H1 (cell line): ENCODE measurements at regions not wholly inside any gene's neighbourhood (a gene's known extent, or its start where the extent isn't known, plus 50 kb on each side); places are given as distances from the start of the nearest gene placed in this dataset.

Experiments
- CTCF ChIA-PET: fragments of 300-600 bp; sonication (Branson Sonifier 250); formaldehyde crosslinking; loops from one replicate; lab custom pipeline; 2021; ENCODE audit not compliant: partially characterized antibody; lab: Charles Lee
- POLR2A ChIA-PET: fragments of 300-600 bp; sonication (Branson Sonifier 250); formaldehyde crosslinking; loops from one replicate; lab custom pipeline; 2021; ENCODE audit warnings: inconsistent platforms; ENCODE audit not compliant: partially characterized antibody; lab: Charles Lee
- DNase-seq, 2 experiments: peaks; one replicate each; pipeline versions ENCODE4 v3.0.0 to v3.0.0-alpha.2; 2010 to 2022; ENCODE audit warnings: low spot score in 2 of 2, low read depth in 1 of 2, mixed read lengths in 1 of 2
- FAIRE-seq: peaks from 2 replicates; lab custom pipeline; 2011; peaks lifted over from hg19 to GRCh38; lab: Jason Lieb, UNC
- H2AFZ ChIP-seq: 2 replicates; pipeline ENCODE4 v1.8.1; 2012; ENCODE audit warnings: low read length, inconsistent platforms
- H2AK5ac ChIP-seq: 2 replicates; pipeline ENCODE4 v1.6.1; 2013; ENCODE audit warnings: low read depth, low read length
- H2BK120ac ChIP-seq: replicated peaks from 2 replicates; pipeline ENCODE3; 2013; ENCODE audit warnings: low read depth, low read length, inconsistent platforms
- H2BK12ac ChIP-seq: 2 replicates; pipeline ENCODE4 v1.6.1; 2013; ENCODE audit warnings: low read depth, low read length
- H2BK15ac ChIP-seq: 2 replicates; pipeline ENCODE4 v1.6.1; 2013; ENCODE audit warnings: low read length
- H2BK20ac ChIP-seq: 2 replicates; pipeline ENCODE4 v1.6.1; 2013; ENCODE audit warnings: low read length
- H2BK5ac ChIP-seq: 2 replicates; pipeline ENCODE4 v1.6.1; 2013; ENCODE audit warnings: low read depth, low read length
- H3K14ac ChIP-seq: 2 replicates; pipeline ENCODE4 v1.6.1; 2013; ENCODE audit warnings: inconsistent platforms; ENCODE audit not compliant: insufficient read length
- H3K18ac ChIP-seq: 2 replicates; pipeline ENCODE4 v1.6.1; 2013; ENCODE audit warnings: low read length; ENCODE audit errors: extremely low read depth
- H3K23ac ChIP-seq: 2 replicates; pipeline ENCODE4 v1.6.1; 2013; ENCODE audit warnings: inconsistent platforms; ENCODE audit not compliant: insufficient read length
- H3K23me2 ChIP-seq: 2 replicates; pipeline ENCODE4 v1.6.1; 2013; ENCODE audit warnings: low read depth, low read length
- H3K27ac ChIP-seq: 2 replicates; pipeline ENCODE4 v1.6.1; 2011; ENCODE audit warnings: low read depth, low read length, inconsistent platforms
- H3K27me3 ChIP-seq, 4 experiments: replicated peaks in 1 of 4; 1 replicate in 1 of 4; 2 replicates in 3 of 4; pipeline versions ENCODE4 v1.6.1 to v1.8.1; 2011 to 2013; ENCODE audit warnings: low read length in 3 of 4, mild to moderate bottlenecking in 3 of 4, inconsistent platforms in 2 of 4, mixed read lengths in 2 of 4, moderate library complexity in 1 of 4; ENCODE audit not compliant: control insufficient read depth in 3 of 4, insufficient read depth in 3 of 4; ENCODE audit errors: extremely low read depth in 1 of 4
- H3K36me3 ChIP-seq, 4 experiments: 2 replicates each; pipeline versions ENCODE4 v1.6.1 to v1.8.1; 2011 to 2013; ENCODE audit warnings: mild to moderate bottlenecking in 4 of 4, low read length in 3 of 4, moderate library complexity in 2 of 4, control low read depth in 1 of 4, inconsistent platforms in 1 of 4; ENCODE audit not compliant: insufficient read depth in 4 of 4, control insufficient read depth in 2 of 4
- H3K4ac ChIP-seq: replicated peaks from 2 replicates; pipeline ENCODE3; 2013; ENCODE audit warnings: low read length, low read depth, mixed read lengths, inconsistent platforms; ENCODE audit not compliant: insufficient read length
- H3K4me1 ChIP-seq, 4 experiments: replicated peaks in 1 of 4; 1 replicate in 1 of 4; 2 replicates in 3 of 4; pipeline versions ENCODE4 v1.6.1 to v1.8.1; 2011 to 2013; ENCODE audit warnings: low read length in 3 of 4, inconsistent platforms in 2 of 4, mixed read lengths in 1 of 4; ENCODE audit not compliant: insufficient read depth in 4 of 4, control insufficient read depth in 3 of 4
- H3K4me2 ChIP-seq, 2 experiments: 2 replicates each; pipeline versions ENCODE4 v1.6.1 to v1.8.1; 2011 to 2013; ENCODE audit warnings: low read depth in 2 of 2, low read length in 2 of 2, control low read depth in 1 of 2, inconsistent platforms in 1 of 2, mild to moderate bottlenecking in 1 of 2; ENCODE audit not compliant: insufficient read depth in 1 of 2
- H3K4me3 ChIP-seq, 4 experiments: fragments of 200-600, 300-600 bp in 1 of 4; sonication (generic), shearing (Covaris generic), sonication (Bioruptor Twin) in 1 of 4; 2 replicates each; pipeline versions ENCODE4 v1.5.1 to v1.8.1; 2011 to 2016; ENCODE audit warnings: low read length in 4 of 4, low read depth in 3 of 4, control low read depth in 2 of 4, inconsistent platforms in 2 of 4, mild to moderate bottlenecking in 2 of 4, mixed read lengths in 1 of 4, moderate library complexity in 1 of 4; ENCODE audit not compliant: insufficient read depth in 2 of 4; ENCODE audit errors: extremely low read depth in 1 of 4
- H3K56ac ChIP-seq: replicated peaks from 2 replicates; pipeline ENCODE3; 2013; ENCODE audit warnings: low read depth, mild to moderate bottlenecking, mixed read lengths, low read length, inconsistent platforms; ENCODE audit not compliant: insufficient read length
- H3K79me1 ChIP-seq: 2 replicates; pipeline ENCODE4 v1.6.1; 2013; ENCODE audit warnings: low read depth, low read length, control low read depth
- H3K79me2 ChIP-seq, 2 experiments: 2 replicates each; pipeline versions ENCODE4 v1.6.1 to v1.8.1; 2012 to 2013; ENCODE audit warnings: low read length in 2 of 2, mild to moderate bottlenecking in 2 of 2, inconsistent platforms in 1 of 2; ENCODE audit not compliant: insufficient read depth in 2 of 2, control insufficient read depth in 1 of 2
- H3K9ac ChIP-seq, 4 experiments: replicated peaks in 1 of 4; 1 replicate in 1 of 4; 2 replicates in 3 of 4; pipeline versions ENCODE4 v1.6.1 to v1.8.1; 2011 to 2013; ENCODE audit warnings: low read depth in 3 of 4, low read length in 3 of 4, control low read depth in 2 of 4, mild to moderate bottlenecking in 2 of 4, moderate library complexity in 2 of 4, inconsistent platforms in 1 of 4; ENCODE audit errors: extremely low read depth in 1 of 4
- H3K9me3 ChIP-seq, 2 experiments: 2 replicates each; pipeline versions ENCODE4 v1.6.1 to v1.8.1; 2012 to 2013; ENCODE audit warnings: mild to moderate bottlenecking in 2 of 2, moderate library complexity in 2 of 2, control low read depth in 1 of 2, inconsistent platforms in 1 of 2, low read depth in 1 of 2, low read length in 1 of 2, mixed read lengths in 1 of 2; ENCODE audit not compliant: insufficient read depth in 2 of 2
- H4K20me1 ChIP-seq, 2 experiments: replicated peaks in 1 of 2; 2 replicates each; pipeline versions ENCODE3 to v1.8.1; 2011 to 2013; ENCODE audit warnings: inconsistent platforms in 2 of 2, low read length in 2 of 2, mild to moderate bottlenecking in 1 of 2; ENCODE audit not compliant: insufficient read depth in 2 of 2, control insufficient read depth in 1 of 2
- H4K5ac ChIP-seq: 2 replicates; pipeline ENCODE4 v1.6.1; 2013; ENCODE audit warnings: low read length, low read depth, mixed read lengths, inconsistent platforms; ENCODE audit not compliant: insufficient read length
- H4K8ac ChIP-seq: 2 replicates; pipeline ENCODE4 v1.8.0; 2013; ENCODE audit warnings: mild to moderate bottlenecking, moderate library complexity, low read length, inconsistent platforms; ENCODE audit not compliant: insufficient read depth; ENCODE audit errors: extremely low read depth
- H4K91ac ChIP-seq: replicated peaks from 2 replicates; pipeline ENCODE3; 2013; ENCODE audit warnings: low read length, mixed read lengths, inconsistent platforms; ENCODE audit not compliant: insufficient read length
- PHF8 ChIP-seq: fragments of 200-600 bp; sonication (generic); conservative IDR thresholded peaks from 2 replicates; pipeline ENCODE4 v1.7.1; 2012; ENCODE audit warnings: low read depth, mild to moderate bottlenecking, inconsistent platforms, low read length, moderate library complexity
- WGBS, 2 experiments: shearing (Covaris generic) in 1 of 2; methylation state at CpG; one replicate each; pipeline versions ENCODE4 v1.1.6 to v1.1.7; 2013 to 2015; ENCODE audit warnings: low lambda C conversion rate in 2 of 2, mixed read lengths in 2 of 2, inconsistent platforms in 1 of 2, low coverage in 1 of 2, missing lambda C conversion rate in 1 of 2; ENCODE audit not compliant: insufficient replicate concordance in 2 of 2, insufficient coverage in 1 of 2, insufficient read length in 1 of 2; ENCODE audit errors: extremely low coverage in 1 of 2, missing lambda C conversion rate in 1 of 2; 5-methylcytosine and 5-hydroxymethylcytosine counted together

DNA sequence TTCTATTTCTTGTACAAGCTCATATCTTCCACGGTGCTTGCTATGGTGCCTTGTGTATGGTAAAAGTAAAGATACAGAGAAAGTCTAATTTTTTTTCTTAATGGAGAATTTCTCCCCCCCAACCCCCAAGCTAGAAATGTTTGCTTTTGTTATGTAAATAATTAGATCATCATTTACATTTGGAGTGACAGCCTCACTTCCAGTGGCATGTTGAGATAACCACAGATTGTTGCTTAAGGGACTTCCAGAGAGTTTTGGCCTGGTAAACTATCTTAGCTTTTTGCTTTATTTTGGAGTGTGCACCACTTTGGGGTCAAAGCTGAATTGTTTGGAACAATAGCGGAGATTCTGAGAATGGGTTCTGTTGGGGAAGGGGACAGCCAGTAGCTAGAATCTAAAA lies 129.7 kb downstream of the ZNF365 start:
- H3K23me2 ChIP-seq: no peaks in the 10 kb centered on the region
- H3K4ac ChIP-seq: no peak overlapping the region
- H3K4me3 ChIP-seq: no peak overlapping the region
- H4K5ac ChIP-seq: peak overlapping the region; percentile 69
- H3K27me3 ChIP-seq: no peaks in the 10 kb centered on the region
- H3K4me1 ChIP-seq: peaks cover 0 to 9% (median 2%) of the 10 kb centered on the region in 4 experiments; a peak in 4 of 7 replicates
- no peak overlapping the region for H3K9ac ChIP-seq
- H2AK5ac ChIP-seq: no peak overlapping the region
- H3K56ac ChIP-seq: no peak overlapping the region
- no peaks in the 10 kb centered on the region for H3K9me3 ChIP-seq
- POLR2A ChIA-PET: no interaction called here
- H3K23ac ChIP-seq: no peak overlapping the region
- H4K8ac ChIP-seq: no peak overlapping the region
- FAIRE-seq: no peak
- H4K20me1 ChIP-seq: peaks cover 0 to 1% of the 10 kb centered on the region in 2 experiments
- no peak overlapping the region for H2BK20ac ChIP-seq
- no peak overlapping the region for H2BK120ac ChIP-seq
- H3K36me3 ChIP-seq: no peaks in the 10 kb centered on the region
- H3K79me2 ChIP-seq: no peaks in the 10 kb centered on the region
- peak overlapping the region in 1 of 2 experiments; percentile 36; a peak in 1 of 4 replicates for H3K4me2 ChIP-seq
- H3K14ac ChIP-seq: no peak overlapping the region
- H2BK5ac ChIP-seq: no peak overlapping the region
- H3K79me1 ChIP-seq: no peaks in the 10 kb centered on the region
- no peak overlapping the region for H2BK15ac ChIP-seq
- no peak for DNase-seq
- H2BK12ac ChIP-seq: no peak overlapping the region
- no peak overlapping the region for H2AFZ ChIP-seq
- CTCF ChIA-PET: interaction anchor here (0.6 kb wide), 1 partner anchor 299 kb away, joined by 3 read pairs; no protein-coding TSS in a partner anchor
- H4K91ac ChIP-seq: no peak overlapping the region
- H3K18ac ChIP-seq: no peak overlapping the region
- no peak overlapping the region for H3K27ac ChIP-seq
- 91% methylated on average over 2 of the region's 2 CpGs; no CpG with 5 or more reads in 1 of the 2 experiments for WGBS, 2 experiments
- no peak for TF ChIP-seq PHF8
